SK-N-MC (cell line): ENCODE measurements at regions not wholly inside any gene's neighbourhood (a gene's known extent, or its start where the extent isn't known, plus 50 kb on each side); places are given as distances from the start of the nearest gene placed in this dataset.

Experiments used
- EZH2 ChIP-seq: fragments of 200-600 bp; sonication (generic); IDR thresholded peaks from one replicate; pipeline ENCODE4 v1.6.1; 2017; ENCODE audit warnings: antibody characterized with exemption
- POLR2AphosphoS5 ChIP-seq: IDR thresholded peaks from 2 replicates; pipeline ENCODE4 v1.6.1; 2012; ENCODE audit warnings: mild to moderate bottlenecking, low read depth, low read length, borderline replicate concordance

GRCh38 chr18:40583671-40584070, 1371.4 kb upstream of the PIK3C3 start:
- TF ChIP-seq EZH2, result no peak
- TF ChIP-seq POLR2AphosphoS5, result no peak
